ENCODE measurements at regions not wholly inside any gene's neighbourhood (a gene's known extent, or its start where the extent isn't known, plus 50 kb on each side); places are given as distances from the start of the nearest gene placed in this dataset.

DNA sequence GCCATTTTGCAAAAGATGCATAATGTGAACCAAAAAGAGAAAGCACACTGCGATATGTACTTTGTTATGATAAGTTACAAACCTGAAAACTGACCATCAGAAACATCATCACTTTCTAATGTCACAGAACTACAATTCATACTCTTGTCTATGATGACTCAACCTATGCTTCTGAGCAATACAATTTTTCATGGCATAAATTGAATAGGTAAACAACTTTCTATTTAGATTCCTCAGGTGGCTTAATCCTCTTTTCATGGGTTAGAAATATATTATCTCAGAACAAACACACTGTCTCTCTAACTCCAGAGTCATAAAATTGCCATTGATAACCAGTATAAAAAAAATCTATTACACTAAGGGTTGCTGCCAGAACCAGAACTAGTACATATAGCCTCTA lies 1715.0 kb upstream of the FLRT2 start:
- DNase-seq (ENCODE audit: low read depth in 2 of 2), result no peak

DNA sequence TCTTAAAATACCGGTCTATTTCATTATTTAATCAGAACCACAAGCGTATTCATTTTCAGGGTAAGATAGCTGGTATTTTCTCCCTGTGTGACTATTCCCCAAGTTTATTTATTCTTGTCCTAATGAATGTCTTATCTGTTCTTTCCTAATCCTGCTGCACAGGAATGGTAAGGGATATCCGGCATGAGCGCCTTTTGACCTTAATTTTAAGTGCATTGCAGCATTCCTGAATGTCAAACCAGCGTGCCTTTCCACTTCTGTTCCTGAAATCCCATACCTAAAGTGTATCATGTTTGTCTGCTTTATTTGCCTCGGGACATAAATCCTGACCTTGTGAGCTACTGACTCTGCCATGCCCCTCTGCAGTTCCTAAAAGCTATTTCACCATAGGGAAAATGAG lies 1713.2 kb upstream of the FLRT2 start:
- DNase-seq (ENCODE audit: low read depth in 2 of 2), result no peak

DNA sequence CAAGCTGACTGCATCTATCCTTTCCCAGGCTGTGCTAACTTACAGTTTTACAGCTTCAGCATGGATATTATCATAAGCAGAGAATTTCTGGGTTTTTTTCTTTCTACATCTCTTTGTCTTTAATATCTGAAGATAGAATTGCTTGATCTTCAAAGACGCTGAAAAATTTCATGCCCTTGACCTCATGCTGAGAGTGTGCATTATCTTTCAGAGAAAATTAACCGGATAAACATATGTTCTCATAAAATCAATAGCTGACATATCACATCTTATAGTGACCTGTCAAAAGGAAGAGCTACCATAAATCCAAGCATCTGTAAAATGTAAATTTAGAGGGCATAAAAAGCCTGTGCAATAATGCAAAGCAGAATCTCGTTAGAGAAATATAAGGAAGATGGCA lies 1704.1 kb upstream of the FLRT2 start:
- DNase-seq (ENCODE audit: low read depth in 2 of 2), result no peak

DNA sequence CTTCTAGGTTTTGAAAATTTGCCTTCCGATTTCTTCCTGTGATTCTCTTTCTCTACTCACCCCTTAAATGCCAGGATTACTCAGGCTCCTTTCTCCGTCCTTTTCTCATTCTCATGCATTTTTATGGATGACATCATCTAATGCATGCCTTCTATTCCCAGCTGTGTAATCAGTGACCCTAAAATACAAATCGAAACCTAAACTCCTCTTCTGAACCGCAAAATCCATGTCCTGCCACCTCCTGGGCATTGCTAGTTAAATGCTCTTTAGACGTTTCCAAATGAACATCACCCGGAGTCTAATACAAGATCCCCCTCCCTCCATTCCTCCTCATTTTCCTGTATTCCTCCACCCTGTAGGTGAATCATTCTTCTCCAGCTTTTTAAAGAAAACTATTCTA lies 1703.1 kb upstream of the FLRT2 start:
- no peak for DNase-seq (ENCODE audit: low read depth in 2 of 2)

DNA sequence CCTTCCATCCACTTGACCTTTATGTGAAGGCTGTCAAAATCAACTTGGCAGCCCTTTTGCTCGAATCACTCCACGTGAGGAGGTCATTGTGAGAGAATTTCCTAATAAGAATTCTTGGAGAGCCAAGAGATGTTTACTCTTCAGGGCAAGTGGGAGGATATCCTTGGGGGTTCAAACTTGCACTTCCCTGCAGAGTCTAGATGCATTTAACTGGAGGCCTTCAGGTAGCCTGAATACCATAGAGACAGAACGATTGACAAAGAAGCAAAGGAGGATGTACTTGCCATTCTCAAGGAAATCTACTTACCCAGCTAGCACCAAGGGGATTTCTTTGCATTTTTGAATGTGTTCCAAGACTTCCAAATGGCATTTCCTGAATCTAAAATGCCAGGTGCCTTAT lies 1702.6 kb upstream of the FLRT2 start:
- no peak for DNase-seq (ENCODE audit: low read depth in 2 of 2)

DNA sequence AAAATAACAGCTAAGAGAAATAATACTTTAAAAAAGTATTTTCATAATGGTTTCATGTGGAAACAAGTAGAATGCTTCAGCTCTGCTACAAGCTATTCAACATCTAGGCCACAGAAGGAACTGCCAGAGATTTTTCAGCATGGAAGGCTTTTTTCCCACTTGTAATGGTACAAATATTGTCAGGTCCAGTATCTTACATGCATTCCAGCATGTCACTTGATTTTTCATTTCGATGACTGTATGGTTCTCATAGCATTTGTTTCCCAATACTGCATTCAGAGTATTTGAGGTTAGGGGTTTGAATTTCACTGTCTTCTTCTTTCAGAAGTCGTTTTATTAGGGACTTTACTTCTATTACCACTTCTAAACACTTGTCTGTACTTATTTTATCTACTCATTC lies 1701.5 kb upstream of the FLRT2 start:
- no peak for DNase-seq (ENCODE audit: low read depth in 2 of 2)

DNA sequence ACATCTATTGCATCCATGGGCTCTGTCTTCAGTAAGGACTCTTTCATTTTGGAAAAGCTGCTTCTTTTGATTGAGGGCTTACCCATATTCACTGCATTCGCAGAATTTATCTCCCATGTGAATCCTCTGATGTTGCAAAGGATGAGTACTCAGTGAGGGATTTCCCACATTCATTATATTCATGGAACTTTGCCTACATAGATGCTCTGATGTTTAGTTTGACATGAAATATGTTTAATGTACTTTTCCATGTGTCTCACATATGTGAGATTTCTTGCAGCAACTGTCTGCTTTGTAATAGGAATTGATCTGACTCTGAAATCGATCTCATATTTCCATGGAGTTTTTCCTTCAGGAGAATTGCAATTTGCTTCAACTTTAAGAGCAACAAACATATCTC lies 1699.6 kb upstream of the FLRT2 start:
- DNase-seq (ENCODE audit: low read depth in 2 of 2), result no peak

DNA sequence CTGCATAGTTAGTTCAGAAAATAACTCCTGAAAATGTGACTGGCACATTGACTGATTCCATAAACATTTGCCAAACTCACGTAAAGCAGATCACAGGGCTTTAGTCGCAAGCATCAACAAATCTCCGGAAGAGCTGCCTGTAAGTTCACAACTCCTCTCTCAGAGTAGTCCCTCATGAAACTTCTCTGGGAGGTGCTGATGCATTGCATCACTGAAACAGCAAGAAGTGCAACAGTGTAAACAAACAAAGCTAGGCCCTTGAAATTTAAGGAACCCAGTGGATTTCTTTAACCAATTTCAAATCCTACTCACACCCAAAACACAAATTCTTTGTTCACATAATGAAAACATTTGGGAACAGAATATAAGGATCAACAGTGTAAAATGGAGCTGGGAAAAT lies 1691.7 kb upstream of the FLRT2 start:
- DNase-seq (ENCODE audit: low read depth in 2 of 2), result no peak

DNA sequence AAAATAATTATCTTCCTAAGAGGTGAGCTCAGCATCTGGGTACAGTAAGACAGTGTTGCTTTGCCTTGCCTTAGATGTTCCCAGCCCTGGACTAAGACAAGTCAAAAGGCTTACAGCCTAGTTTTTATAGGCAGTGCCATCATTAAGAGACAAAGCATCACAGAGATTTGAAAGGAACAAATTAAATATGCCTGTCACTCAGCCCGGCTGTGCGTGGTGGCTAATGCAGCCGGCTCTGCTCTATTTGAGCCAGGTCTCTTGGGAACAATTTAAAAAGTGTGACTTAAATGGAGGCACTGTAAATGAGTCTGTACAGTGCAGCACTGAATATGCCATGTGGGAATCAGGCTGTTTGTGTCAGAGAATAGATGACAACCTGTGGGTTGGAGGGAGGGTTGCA lies 1687.4 kb upstream of the FLRT2 start:
- DNase-seq (ENCODE audit: low read depth in 2 of 2), result no peak

DNA sequence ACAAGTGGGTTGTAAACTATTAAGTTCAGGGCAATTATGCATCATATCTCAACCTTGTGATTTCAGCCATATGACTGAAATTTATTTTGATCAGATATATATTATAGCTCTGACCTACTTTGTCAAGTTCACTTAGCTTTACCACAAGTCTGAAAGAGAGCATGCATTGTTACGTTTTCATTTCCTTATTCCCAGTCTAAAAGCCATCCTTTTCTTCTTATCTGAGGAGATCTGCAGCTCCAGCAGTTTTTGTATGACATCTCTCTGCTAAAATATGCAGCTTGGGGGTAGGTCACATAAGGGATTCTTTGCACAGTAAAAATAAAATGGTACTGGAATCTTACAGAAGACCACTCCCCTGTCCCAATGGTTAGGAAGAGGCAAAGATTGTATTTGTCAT lies 1682.8 kb upstream of the FLRT2 start:
- DNase-seq (ENCODE audit: low read depth in 2 of 2), result no peak

DNA sequence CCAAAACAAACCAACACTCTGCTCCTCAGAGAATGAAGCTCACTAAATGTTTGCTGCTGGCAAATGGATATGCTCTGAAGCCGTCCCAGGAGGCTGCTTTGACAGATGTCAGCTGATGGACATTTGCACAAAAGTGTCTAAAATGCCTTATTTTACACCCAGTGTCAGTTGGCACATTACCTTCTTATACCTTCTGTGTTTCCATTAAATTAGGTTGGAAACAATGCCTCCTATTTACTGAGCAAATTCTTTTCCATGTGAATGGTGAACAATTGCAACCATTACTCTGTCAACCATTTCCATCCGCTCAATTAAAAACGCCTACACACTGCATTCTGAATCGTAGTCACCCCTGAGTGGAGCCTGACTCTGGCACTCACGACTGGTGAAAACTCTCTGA lies 1679.9 kb upstream of the FLRT2 start:
- no peak for DNase-seq (ENCODE audit: low read depth in 2 of 2)

DNA sequence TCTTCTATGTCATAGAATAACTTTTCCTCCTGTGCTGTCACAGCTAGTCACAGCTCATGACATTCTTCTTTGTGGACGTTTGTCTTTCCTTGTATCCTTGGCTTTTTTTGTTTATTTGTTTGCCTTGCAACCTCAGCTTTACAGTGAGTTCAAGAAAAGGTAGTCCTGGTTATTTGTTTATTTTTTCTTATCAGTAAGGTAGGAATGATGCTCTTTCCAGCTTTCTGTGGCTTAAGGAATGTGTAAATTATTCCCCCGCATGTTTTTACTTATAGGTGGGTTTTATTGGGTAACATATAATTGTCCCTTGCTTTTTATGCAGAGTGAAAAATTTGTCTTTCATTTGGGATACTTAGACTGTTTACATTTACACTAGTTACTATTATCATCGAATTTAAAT lies 1673.6 kb upstream of the FLRT2 start:
- DNase-seq (ENCODE audit: low read depth in 2 of 2), result no peak

DNA sequence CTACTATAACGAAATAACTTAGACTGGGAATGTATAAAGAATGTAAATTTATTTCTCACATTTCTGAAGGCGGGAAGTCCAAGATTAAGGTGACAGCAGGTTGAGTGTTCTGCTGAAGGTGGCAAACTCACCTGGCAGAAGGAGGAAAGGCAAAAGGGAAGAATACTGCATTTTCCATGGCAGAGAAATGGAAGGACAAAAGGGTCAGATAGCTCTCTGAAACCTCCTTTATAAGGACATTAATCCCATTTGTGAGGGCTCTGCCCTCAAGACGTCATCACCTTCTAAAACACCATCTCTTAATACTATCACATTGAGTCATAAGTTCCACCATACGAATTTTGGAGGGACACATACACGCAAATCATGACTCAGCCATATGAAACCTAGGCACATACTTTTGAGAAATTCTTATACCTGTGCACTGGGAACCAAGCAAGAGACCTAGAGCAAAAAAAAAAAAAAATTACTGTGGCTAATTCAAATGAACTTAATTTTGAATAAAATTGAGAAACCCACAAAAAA lies 1669.3 kb upstream of the FLRT2 start:
- no peak for DNase-seq (ENCODE audit: low read depth in 2 of 2)

DNA sequence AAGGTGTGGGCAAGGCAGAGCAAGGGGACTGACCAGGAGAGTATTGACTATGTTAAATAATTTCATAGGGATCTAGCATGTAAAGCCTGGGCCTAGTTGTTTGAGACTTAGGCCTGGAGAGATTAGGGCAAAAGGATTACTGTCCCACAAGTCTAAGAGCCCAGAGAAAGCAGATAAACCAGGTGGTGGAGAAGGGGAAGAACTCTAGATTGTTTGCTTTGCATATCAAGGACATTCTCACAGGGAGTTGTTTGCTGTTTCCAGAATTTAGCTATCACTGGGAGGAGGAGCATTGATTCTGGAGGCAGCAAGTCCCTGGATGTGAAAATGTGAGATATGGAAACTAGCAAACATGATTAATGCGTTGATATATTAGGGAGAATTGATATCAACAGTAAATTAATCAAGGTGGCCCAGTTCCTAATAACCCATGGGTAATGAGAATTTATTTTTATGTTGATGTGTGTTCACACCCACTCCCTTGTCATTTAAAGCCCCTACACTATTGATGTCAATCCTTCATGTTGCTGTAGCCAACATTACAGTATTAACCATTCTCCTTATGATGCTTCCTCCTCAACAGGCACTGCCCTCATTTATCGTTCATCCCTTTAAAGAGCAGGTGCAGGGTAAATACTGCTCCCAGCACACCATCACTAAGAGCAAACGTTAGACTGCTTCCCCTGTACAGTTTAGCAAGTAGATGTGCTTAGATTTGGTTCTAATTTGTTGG lies 1666.7 kb upstream of the FLRT2 start:
- DNase-seq (ENCODE audit: low read depth in 2 of 2), result no peak

DNA sequence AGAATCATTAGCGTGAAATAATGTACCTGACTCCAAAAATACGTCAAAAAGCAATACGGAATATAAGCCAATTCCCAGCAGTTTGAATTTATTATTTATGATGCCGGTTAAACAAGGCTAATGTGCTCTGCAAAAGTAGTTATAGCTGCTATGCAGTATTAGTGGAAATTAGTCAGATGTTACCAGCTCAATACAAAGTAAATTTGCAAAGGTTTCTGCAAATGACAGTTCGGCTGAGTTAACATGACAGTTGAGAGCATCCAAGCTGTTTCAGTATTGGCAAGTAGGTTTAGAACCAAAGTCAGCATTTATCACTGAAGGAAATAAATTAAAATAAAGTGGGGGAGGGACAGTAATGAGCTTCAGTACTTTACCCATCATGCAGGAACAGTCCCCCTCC lies 1665.8 kb upstream of the FLRT2 start:
- DNase-seq (ENCODE audit: low read depth in 2 of 2), result no peak

DNA sequence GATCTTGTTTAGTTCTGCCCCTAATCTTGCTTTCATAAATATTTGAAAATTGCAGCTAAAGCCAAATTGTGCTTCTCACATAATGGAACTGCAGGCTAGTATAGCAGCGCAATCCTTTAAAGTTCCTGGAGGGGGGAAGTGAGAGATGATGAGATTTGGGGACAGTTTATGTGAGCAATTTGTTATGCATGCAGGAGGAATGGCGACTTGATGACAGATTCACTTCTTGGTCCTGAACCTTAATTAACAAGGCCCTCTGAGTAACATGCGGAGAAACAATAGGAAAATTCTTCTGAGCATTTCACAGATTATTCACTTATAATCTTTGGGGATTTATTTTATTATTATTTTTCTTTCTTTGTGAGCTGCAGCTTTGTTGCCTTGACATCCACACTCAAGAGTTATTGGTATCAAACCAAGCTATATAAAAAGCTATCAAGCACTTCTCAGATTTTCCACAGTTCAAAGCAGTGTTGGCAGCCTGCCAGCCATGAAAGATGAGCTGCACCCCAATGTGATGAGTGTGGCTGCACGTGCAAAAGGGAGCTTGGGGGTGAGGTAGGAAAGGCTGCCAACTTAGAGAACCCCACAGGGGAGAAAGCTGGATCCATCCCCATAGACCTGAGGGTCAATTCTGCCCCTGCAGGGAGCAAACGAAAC lies 1662.2 kb upstream of the FLRT2 start:
- no peak for DNase-seq (ENCODE audit: low read depth in 2 of 2)

DNA sequence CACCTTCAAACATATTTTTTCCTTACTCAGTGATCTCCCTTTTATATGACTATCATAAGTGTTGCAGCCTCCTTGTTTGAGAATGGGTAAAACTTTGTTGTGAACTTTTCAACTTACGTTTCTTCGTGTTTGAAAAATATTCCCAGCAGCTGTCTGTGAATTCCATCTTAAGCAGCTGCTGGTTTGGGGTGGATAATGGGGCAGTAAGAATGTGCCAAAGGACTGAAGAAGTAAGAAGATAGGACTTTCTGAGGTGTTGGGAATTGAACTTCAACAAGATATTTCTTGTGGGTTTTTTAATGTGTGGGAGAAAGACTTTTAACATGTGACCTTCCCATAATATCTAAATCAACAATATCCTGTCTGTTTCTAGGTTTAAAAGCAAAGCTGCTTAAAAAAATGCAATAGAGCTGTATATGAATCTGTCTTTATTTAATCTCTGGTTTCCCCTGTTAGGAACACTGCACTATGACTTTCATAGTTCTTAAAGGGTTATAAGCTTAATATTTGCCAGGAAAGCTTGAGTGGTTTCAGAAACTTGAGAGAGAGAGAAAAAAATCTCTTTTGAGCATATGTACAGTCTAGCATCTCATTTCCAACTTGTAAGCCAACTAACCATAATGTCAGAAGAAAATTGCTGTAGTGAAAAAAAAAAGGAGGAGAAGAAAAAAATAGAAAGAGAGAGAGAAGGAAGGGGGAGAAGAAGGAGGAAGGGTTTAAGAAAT lies 1659.2 kb upstream of the FLRT2 start:
- DNase-seq (ENCODE audit: low read depth in 2 of 2), result no peak

DNA sequence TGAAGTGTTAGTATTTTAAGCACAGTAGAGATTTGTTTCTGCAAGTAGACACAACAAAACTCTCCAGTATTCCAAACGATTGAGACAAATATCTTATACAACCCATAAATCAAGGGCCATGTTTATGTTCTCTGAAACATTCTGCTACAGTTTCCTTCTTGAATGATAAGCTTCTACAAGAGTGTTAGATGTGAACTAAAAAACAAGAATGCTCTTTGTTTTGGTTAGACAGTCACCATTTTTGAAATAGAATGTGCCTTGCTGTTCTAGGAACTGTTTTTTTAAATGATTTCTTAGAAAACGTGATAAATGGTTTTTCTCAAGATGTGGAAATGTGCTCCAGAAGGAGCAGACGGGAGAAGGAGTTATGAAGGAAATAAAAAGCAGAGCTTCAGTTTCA lies 1656.3 kb upstream of the FLRT2 start:
- no peak for DNase-seq (ENCODE audit: low read depth in 2 of 2)

DNA sequence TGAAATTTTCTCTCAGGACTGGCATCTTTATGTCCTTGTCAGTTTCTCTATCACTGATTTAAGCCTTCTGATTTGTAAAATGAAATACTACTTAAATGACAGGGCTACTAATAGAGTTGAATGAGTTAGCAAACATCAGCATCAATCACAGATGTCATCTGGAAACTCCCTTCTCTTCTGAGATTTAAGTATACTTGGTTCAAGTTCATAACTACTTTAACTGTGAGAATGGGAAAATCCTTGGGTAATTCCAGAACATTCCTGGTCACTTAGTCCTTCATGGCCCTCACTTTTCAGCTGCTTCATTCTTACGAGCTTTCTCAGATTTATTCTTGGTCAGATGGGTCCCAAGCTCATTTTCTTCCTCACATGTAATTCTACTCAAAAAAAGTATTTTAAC lies 1655.3 kb upstream of the FLRT2 start:
- DNase-seq (ENCODE audit: low read depth in 2 of 2), result no peak

DNA sequence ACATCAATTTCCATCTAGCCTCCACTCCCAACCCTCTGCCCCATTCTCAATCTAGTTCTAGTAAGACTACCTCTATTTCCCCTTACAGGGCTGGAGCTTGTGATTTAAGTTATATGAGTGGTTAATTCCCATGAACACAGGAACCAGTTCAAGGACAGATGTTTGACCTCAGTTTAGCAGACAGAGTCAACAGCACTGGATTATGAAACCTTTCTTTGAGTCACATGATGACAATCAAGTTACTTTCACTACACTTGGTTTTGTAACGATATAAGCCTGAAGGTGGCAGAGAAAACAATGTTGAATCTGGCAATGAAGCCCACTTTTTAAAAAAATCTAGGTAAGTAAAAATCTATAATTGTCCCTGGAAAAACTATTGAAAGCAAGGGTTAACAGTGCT lies 1646.2 kb upstream of the FLRT2 start:
- no peak for DNase-seq (ENCODE audit: low read depth in 2 of 2)

DNA sequence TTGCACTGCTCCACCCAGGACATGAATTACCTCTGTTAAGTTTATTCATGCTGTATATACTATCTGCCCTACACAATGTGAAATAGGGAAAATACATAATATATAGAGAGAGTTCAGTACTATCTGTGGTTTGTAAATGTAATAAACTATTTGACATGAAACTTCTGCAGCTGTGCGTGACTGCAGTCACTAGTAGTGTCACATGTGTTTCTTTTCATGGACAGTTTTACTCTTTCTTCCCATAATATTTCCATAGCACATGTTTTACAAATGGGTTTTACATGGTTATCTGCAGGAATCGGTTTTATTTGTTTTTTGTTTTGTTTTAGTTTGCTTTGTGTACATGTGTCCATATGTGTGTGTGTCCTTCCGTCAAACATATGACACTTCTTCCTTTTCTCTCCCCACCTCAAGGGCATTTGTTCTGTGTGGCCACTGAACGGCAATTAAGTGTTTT lies 1644.1 kb upstream of the FLRT2 start:
- DNase-seq (ENCODE audit: low read depth in 2 of 2), result no peak

DNA sequence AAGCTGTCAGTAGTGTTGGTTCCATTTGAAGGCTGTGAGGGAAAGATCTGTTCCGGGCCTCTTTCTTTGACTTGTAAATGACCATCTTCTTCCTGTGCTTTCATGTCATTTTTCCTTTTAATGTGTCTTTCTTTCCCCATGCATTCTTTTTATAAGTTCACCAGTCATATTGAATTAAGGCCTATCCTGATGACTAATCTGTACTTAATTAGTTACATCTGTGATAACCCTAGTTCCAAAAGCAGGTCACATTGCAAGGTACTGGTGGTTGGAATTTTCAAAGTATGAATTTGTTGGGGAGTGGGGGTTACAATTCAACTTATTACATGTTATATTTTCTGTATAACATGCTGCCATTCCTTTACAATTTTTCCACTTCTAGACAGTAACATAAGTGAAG lies 1642.1 kb upstream of the FLRT2 start:
- DNase-seq (ENCODE audit: low read depth in 2 of 2), result no peak

DNA sequence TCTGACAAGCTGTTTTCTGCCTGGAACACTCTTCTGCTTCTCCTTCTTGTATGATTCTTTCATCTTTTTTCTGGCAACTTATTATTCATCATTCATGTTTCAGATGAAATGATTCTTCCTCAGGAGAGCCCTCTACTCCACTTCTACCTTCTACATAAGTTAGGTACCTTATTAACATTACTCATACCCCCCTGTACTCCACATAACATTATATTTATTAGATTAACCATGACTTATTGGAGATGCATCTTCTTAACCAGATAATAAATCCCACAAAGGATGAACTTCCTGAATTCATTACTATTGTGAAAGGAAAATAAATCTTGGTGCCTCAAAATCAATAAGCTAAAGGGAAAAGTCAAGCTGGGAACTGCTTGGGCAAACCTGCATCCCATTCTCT lies 1636.5 kb upstream of the FLRT2 start:
- DNase-seq (ENCODE audit: low read depth in 2 of 2), result no peak

All from stimulated activated CD8-positive, alpha-beta memory T cell treated with anti-CD3 and anti-CD28 coated beads, Interleukin-2, amount 100 ng/mL, for 48 hours (primary cell).